ENCODE measurements at regions not wholly inside any gene's neighbourhood (a gene's known extent, or its start where the extent isn't known, plus 50 kb on each side); places are given as distances from the start of the nearest gene placed in this dataset.

DNA sequence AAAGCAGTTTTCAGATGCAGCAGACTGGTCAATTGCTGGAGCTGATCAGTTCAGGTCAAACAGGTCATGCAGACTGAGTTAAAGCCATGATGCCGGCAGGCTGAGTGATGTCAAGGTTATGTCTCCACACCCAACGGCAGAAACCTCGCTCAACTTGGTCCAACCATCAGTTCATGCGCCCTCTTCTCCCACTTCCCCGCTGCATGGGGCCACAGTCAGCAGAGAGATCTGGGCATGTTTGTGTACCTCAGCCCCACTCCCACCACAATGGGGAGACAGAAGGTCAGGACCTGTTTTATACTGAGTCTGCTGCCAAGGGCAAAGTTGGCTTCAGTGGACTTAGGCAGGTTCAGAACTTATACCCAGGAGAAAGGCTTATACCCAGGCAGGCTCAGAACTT lies 118.7 kb downstream of the TRIM29 start:
- DNase-seq (ENCODE audit: insufficient read length, low spot score) (no peak), FAIRE-seq (no peak)

DNA sequence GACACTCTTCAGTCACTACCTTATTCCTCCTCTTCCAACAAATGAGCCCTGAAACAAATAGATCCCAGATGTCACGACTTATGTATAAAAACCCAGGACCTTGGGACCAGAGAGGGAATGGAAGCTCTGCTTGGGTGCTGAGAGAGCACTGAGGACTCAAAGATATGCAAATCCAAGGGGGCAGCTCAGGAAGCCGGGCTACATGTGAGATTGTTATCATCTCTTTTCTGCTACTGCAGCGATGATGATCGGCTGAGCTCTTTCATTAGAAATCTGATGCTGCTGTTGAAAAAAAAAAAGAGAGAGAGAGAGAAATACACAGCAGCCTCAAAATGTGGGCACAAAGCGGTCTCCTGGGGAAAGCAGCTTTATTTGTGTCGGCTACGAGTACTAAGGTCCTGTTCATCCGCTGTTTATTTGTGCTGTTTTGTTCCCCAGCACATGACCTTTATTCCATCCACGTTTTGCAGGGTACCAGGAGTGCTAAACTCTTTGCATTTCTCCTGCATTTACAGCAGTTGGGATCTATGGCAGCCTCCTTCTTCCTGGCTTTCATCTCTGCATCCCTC lies 120.2 kb downstream of the TRIM29 start:
- no peak for FAIRE-seq
- DNase-seq (ENCODE audit: insufficient read length, low spot score): no peak

DNA sequence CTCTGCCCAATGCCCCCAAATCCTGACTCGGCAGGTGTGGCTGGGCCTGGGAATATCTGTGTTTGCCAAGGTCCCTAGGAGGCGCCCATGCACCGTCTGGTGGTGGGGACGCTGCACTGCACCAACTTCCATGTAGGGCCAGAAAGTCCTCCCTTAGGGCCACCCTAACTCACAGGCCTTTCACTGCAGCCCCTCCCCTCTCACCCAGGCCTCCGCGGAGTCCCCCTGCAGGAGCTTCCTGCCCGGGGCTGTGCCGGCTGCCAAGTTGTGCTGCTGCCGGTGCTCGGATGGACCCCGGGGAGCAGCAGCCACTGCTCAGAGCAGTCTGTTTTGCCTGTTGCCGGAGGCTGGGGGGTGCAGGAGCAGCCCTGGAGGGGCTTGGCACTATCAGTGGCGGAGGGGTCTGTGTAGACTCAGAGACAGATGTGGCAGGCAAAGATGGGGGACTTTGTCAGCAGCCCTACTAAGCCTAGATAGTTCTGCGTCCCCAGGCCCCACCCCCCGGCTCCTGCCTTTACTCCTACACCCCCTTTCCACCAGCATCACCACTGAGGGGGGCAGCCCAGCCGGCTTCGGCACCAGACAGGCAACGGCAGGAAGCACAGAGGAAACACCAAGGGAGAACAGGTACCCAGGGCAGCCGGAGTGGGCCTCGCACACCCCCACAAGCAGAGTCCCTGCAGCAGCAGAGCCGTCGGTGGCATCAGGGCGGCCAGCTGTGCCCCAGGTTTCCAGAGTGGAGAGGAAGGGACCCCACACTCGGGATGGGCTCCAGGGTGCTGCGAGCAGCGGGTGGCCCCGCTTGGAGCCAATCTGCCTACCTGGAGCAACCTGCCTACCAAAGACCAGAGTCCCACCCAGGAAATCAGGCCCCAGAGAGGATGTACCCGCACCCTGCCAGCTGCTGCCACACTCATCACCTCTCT lies 124.3 kb downstream of the TRIM29 start:
- peak; percentile 29 for DNase-seq (ENCODE audit: insufficient read length, low spot score)
- FAIRE-seq: no peak

DNA sequence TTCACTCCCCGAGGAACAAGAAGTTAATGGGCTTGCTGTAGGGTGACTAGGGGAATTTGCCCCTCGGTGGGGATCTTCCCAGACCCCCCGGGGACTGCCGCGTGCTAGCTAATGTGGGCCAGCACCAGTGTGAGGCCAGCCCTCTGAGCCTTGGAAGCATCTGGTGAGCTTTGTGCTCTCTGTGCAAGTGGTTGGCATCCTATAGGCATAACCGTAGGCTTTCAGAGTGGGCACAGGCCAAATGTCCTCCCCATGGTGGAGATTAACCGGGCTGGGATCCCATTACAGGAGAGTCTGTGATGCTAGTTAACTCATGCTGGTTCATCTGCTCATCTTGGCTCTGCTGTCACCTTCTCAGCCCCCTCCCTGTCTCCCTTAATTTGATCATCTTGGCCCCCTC lies 125.7 kb downstream of the TRIM29 start:
- no peak for FAIRE-seq
- DNase-seq (ENCODE audit: insufficient read length, low spot score): no peak

DNA sequence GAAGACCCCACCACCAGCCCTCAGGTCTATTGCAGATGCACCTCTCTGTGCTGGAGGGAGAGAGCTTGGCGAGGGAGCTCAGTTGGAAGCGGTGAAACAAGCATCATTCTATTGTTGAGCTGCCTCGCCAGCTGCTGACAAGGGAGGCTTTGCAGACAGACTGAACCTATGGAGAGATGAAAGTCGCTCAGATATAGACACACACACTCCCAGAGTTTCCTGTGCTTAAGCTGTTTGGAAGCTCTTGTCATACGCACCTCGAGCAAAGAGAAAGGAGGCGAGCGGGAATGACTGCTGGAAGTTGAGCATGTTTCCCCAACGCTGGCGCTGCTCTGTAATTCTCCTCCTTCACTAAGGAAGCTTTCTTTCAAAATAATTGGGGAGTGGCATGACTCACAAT lies 126.1 kb downstream of the TRIM29 start:
- DNase-seq (ENCODE audit: insufficient read length, low spot score) (no peak), FAIRE-seq (no peak)

DNA sequence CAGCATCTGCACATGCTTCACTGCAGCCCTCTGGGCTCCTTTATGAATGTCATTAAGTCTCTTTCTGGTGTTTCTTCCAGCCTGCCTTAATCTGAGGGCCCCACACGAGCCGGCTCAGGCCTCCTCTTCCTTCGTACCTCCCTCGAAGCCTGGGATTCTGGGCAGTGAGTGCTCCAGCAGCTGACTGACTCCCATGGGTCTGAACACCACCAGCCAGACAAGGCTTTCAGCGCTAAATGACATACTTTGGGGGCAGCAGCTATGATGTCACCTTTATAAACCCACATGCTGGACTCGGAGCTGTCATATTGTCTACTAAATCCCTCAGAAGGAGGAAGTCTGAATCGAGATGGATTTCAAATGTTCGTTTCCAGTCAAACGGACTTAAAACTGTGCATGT lies 127.1 kb downstream of the TRIM29 start:
- no peak for DNase-seq (ENCODE audit: insufficient read length, low spot score)
- no peak for FAIRE-seq

DNA sequence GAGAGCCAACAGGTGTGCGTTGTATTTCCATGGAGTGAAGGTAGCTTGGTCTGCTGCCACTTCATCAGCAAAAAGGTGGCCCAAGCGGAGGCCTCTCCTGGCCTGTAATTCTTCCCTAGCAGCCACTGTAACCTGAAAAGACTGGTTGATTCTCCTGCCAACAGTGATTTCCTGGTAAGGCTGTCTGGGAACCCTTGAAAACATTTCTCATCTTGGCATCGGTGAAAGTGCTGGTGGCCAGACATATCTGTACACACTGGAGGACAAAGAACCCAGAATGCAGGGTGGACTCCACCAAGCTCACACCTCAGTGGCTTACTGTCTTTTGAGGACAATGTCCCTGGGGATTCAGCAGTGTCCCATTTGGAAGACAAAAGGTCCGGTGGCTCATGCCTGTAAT lies 128.0 kb downstream of the TRIM29 start:
- DNase-seq (ENCODE audit: insufficient read length, low spot score) (no peak), FAIRE-seq (no peak)

DNA sequence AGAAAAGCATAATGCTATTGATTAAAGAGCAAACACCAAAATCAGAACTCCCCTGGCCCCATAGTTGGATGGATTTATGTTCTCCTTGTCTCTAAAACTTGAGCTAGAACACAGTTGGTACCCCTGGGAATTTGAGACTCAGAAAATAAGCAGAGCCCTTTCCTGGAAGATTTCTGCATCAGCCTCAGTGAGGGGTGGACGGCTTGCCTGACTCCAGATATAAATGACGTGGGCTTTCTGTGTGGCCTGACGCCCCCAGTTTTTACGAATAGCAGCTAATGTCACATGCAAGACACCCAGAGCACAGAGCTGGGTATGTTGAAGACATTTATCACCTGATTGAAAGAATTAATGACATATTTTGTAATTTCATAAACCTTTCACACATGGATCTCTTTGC lies 130.8 kb downstream of the TRIM29 start:
- FAIRE-seq (no peak), DNase-seq (ENCODE audit: insufficient read length, low spot score) (no peak)

DNA sequence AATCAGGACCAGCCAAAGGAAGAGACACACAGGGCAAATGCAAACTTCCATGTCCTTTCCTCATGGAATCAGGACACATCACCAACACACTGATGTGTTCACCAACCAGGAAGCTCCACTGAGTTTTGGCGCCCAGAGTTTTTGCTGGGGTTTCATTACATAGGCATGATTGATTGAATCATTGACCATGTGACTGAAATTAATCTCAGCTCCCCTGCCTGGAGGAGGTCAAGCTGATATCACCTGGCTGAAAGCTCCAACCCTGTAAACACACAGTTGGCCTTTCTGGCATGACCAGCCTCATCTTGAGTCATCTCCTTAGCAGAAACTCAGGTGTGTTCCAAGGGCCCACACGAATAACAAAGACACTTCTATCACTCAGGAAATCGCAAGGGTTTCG lies 133.2 kb downstream of the TRIM29 start:
- FAIRE-seq: no peak
- DNase-seq (ENCODE audit: insufficient read length, low spot score): no peak

DNA sequence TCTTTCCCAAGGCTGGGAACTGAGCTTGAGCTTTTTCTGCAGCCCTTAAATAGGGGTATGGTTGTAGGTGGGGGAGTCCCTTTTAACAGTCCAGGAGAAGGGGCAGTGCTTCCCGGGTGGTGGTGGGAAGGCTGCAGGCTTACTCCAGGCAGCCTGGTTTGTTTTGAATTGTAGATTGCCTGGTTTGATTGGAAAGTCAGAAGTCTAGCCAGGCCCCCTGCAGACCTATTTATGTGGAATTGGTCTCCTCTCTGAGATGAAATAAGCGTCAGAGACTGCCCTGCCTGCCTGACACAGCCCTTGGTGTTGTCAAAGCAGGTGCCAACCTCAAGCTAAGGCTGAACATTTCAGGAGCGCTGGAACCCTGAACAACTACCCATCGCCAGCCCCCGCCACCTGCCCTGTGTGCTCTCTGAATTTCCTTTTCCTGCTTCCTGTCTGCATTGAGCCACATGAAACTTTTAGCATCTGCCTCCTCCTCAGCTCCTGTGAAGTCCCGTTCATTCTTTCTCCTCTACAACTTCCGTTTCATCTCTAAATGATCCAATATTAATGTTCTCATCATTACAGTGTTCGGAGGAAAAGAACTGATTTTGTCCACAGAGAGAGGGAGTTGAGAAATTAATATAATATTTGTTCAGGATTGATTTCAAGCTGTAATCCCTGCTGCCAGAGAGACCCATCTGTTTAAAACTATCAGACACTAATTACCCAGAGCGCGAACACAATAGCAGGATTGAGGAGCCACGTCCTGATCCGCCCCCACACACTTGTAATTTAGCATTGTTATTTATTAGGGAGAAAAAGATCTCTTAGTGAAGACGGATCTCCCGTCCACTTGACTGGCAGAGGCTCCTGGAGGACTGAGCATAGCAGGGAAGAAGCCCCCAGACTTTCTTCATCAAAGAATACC lies 136.5 kb downstream of the TRIM29 start:
- FAIRE-seq: no peak
- DNase-seq (ENCODE audit: insufficient read length, low spot score): no peak

DNA sequence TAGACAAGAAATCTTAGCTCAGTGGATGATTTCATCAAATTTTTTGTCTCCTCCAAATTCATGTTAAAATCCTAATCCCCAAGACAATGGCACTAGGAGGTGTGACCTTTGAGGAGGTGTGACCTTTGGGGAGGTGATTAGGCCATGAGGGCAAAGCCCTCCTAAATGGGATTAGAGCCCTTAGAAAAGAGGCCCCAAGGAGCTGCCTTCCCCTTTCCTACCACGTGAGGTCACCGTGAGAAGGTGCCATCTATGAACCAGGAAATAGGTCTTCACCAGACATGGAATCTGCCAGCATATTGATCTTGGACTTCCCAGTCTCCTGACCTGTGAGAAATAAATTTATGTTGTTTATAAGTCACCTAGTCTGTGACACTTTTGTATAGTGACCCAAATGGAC lies 138.7 kb downstream of the TRIM29 start:
- no peak for FAIRE-seq
- DNase-seq (ENCODE audit: insufficient read length, low spot score): no peak

DNA sequence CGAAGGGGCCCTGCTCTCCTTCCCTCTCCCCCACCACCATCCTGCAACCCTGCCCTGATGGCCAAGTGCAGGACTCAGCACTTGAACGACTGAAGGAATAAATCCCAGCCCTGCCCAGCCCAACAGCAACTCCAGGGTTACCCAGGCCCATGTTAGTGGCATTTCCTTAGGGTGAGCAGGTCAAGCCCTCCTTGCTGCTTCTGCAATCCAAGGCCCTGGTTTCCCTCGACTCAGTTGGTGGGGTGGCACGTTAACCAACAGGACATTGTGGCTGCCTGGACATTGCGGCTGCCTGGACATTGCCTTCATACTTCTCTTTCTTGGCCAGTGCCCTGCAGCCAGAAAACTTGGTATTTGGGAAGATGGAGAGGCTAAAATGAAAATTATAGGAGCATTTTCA lies 141.4 kb downstream of the TRIM29 start:
- DNase-seq (ENCODE audit: insufficient read length, low spot score): no peak

DNA sequence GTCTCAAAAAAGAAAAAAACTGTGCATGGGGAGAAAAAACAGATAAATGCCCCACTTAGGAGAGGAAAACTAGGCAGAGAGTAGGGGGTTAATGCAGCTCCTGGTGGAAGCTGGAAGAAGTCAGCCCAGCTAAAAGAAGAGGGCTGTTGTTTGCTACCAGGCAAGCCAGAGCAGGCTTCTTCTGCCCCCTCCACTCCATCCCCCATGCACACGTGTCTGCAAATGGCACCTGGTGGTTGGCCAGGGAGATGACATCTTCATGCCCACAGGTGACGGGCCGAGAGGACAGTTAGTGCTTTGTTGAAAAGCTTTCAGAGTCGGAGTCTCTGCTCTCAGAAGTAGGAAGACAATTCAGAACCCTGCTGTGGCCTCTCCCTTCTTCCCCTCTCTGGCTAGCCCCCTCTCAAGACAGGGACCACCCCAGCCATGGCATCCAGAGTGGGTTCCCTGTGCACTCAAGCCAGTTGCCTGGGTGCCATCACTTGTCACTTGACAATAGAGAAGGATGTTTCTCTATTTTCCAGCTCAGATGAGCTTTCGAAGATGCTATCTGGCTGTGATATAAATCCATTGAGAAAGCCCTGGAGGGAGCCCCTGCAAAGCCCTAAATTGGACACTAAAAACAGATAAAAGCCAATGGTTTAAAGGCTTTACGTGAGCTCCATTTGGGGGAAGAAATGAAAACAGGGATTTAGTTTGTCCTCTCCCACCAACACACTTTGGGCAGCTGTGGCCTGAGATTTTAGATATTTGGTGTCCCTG lies 142.0 kb downstream of the TRIM29 start:
- DNase-seq (ENCODE audit: insufficient read length, low spot score) (no peak), FAIRE-seq (no peak)

More for the DNA sequence above, 141.4 kb downstream of the TRIM29 start:
- FAIRE-seq: no peak

DNA sequence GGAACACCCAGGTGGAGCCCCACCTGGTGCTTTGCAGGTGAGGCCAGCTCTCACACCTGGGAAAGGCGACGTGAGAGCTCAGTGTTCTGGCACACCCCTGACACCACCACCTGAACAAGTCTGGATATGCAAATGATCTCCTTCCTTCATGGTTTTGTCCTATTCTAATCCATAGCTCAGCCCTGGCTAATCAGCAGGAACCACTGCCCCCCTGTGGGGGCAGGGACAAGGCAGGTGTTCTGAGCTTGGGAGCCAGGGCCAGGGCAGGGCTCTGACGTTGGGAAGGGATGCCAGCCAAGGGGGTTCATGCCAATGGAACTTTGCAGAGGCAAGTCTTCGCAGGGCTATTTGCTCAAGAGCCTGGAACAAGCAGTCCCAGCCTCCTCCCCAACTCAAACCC lies 144.2 kb downstream of the TRIM29 start:
- no peak for DNase-seq (ENCODE audit: insufficient read length, low spot score)
- no peak for FAIRE-seq

DNA sequence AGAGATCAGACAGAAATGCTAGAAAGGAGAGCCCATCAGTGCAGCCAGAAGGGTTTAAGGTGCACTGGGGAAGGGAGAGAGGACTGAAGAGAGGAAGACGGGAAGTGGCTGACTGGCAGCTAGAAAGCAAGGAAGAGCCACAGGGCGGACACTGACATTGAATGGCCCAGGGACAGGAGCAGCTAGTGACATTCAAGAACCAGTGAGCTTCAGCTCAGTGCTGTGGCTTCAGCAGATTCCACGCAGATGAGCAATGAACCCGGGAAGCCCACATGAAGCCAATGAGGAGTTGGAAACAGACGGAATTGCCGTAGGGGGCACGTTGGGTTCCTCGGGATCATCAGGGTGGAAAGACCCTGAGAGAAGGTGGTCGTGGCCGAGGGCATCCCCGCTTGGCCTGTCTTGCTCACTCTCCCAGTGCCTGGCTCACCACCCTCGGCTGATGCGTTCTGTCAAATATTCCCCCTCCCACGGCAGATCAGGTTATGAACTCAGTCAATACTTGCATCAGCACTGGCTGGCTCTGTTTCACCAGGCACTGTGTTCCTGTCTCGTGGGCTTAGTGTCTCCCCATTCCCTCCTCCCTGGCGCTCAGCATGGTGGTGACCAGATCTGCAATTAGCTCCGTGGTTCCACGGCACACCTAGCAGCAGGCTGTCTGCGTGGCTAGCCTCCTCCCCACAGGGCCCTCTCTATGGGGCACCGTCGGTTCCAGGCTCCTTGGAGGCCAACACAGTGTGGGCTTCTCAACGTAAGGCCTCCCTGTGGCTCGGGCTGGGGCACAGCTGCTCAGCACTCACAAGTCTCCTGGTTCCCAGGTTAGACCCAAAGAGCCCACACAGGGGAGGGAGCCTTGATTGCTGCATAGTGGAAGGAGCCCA lies 145.5 kb downstream of the TRIM29 start:
- DNase-seq (ENCODE audit: insufficient read length, low spot score): no peak
- no peak for FAIRE-seq

DNA sequence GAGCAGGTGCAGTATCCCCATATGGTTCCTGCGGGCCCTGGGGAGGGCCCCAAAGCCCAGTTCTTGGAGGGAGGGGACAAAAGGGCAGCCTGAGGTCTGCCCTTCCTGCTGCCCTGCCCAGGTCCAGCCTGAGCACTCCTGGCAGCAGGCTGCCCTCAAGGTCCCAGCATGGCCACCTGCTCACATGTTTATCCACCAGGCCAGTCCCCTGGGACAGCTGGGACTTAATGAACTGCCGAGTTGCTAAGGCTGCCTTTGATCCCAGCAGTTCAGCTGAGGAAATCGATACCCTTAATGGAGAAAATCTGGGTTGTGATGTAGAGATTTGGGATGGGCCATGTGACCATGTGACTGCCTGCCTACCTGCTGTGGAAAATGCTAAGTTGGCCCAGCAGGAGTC lies 146.2 kb downstream of the TRIM29 start:
- DNase-seq (ENCODE audit: insufficient read length, low spot score) (no peak), FAIRE-seq (no peak)

DNA sequence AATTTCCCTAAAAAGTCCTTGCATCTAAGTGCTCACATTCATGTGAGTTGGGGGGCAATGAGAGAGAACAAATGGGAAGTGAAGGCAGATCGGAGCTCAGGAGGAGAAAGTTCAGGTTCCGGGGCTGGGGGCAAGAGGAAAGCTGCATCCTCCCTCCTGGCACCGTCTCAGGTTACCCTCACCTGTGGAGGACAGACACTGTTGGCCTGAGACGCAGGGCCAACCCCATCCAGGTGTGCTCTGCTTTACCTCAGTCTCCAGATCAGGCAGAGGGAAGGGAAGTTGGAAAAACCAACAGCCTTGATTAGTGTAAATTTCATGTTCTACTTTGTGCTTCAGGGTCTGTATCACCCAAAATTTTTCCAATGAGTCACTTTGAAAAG lies 146.9 kb downstream of the TRIM29 start:
- DNase-seq (ENCODE audit: insufficient read length, low spot score): no peak
- FAIRE-seq: no peak

DNA sequence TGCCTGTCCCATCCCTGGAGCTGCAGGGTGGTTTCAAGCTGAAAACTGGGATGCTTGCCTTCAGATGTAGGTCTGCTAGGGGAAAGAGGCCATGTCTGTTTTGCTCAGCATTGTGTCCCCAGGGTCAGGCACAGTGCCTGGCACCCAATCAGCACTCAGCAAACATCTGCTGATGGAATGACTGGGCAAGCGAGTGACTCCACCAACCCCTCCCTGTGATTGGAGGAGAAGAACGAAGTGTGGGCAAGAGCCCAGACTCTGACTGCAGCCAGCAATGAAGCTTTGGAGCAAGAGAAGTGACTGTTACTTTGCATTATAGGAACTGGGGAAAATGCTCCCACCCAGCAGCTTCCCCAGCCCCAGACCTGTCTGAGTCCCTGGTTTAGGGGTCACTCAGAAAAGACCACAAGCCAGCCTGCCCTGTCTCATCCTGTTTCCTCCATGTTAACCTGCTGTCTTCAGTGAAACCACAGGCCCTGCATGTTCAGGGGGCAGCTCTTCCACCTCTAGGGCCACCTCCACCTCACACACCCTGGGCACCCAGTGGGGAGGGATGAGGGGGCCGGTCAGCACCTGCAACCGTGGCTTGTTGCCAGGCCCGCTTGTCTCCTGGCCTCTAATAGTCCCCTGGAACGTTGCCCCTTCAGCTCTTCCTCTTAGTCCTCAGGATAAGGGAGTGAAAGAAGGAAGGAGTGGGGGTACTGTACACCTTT lies 147.4 kb downstream of the TRIM29 start:
- FAIRE-seq (no peak), DNase-seq (ENCODE audit: insufficient read length, low spot score) (no peak)

DNA sequence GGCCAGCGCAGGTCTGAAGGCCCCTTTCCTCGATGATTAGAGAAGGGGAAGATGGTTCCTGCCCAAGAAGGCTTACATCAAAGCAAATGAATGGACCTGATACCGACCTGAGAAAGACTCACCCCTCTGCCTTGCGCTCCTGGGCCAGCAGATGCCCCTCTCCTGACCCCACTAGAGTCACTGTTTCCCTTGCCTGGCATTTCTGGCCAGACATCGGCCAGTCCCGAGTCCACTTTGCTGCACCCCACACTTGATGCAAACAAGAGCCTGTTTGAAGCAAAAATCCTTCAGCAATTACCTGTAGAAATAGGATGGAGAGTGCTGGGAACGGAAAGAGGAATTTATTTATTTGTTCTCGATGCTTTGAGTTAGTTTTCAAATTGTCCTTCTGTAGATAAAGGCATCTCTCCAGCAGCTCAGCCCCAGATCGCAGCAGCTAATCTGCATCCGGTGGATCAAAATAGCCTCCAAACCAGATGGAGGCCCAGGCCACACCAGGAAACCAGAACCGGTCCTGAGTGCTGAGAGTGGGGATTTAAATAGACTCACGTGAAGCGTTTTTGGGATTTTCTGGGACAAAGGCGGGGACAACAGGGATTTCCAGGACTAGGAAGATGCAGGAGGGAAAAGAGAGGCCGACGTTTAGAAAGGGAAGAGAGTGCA lies 148.6 kb downstream of the TRIM29 start:
- FAIRE-seq (no peak), DNase-seq (ENCODE audit: insufficient read length, low spot score) (no peak)
